Karpas-422 (cell line): ENCODE measurements at regions not wholly inside any gene's neighbourhood (a gene's known extent, or its start where the extent isn't known, plus 50 kb on each side); places are given as distances from the start of the nearest gene placed in this dataset.
A peak's percentile ranks its signal among the peaks of the same experiment; 100 is the strongest.
"Not testable (repeated sequence)": the region's sequence is repeated elsewhere in the genome, so short reads cannot be mapped to it uniquely, and the experiment has no call there.

Source experiments
- DNase-seq: peaks from one replicate; pipeline ENCODE4 v3.0.0-alpha.2; 2015
- H2AFZ ChIP-seq: fragments of 200-600 bp; sonication (generic); 2 replicates; pipeline ENCODE4 v1.6.1; 2014; ENCODE audit warnings: antibody characterized with exemption, low read length, mixed read lengths
- H3K27ac ChIP-seq: fragments of 200-600 bp; sonication (generic); 2 replicates; pipeline ENCODE4 v1.5.1; 2014; ENCODE audit warnings: mild to moderate bottlenecking, low read length, moderate library complexity
- H3K27me3 ChIP-seq: fragments of 200-600 bp; sonication (generic); 2 replicates; pipeline ENCODE4 v1.6.1; 2014; ENCODE audit warnings: low read length, mixed read lengths
- H3K36me3 ChIP-seq: fragments of 200-600 bp; sonication (generic); 2 replicates; pipeline ENCODE4 v1.6.1; 2014; ENCODE audit warnings: low read length, mixed read lengths; ENCODE audit not compliant: insufficient read depth
- H3K4me1 ChIP-seq: fragments of 200-600 bp; sonication (generic); 2 replicates; pipeline ENCODE4 v1.6.1; 2014; ENCODE audit warnings: mild to moderate bottlenecking, low read length, mixed read lengths
- H3K4me2 ChIP-seq: fragments of 200-600 bp; sonication (generic); 2 replicates; pipeline ENCODE4 v1.6.1; 2014; ENCODE audit warnings: low read length, low read depth, mild to moderate bottlenecking; ENCODE audit not compliant: poor library complexity, severe bottlenecking
- H3K4me3 ChIP-seq: fragments of 200-600 bp; sonication (generic); 2 replicates; pipeline ENCODE4 v1.5.1; 2014; ENCODE audit warnings: mild to moderate bottlenecking, antibody characterized with exemption, low read length, mixed read lengths
- H3K79me2 ChIP-seq: fragments of 200-600 bp; sonication (generic); 2 replicates; pipeline ENCODE4 v1.6.1; 2014; ENCODE audit warnings: mild to moderate bottlenecking, low read length, mixed read lengths
- H3K9ac ChIP-seq: fragments of 200-600 bp; sonication (generic); 2 replicates; pipeline ENCODE4 v1.6.0; 2014; ENCODE audit warnings: low read length
- H3K9me2 ChIP-seq: fragments of 200-600 bp; sonication (generic), shearing (Covaris generic); replicated peaks from 2 replicates; pipeline ENCODE4 v1.6.0; 2014; ENCODE audit warnings: mild to moderate bottlenecking, low read length, moderate library complexity; ENCODE audit not compliant: insufficient read depth
- H3K9me3 ChIP-seq: fragments of 300-700, 200-600 bp; sonication (generic); 2 replicates; pipeline ENCODE4 v1.6.1; 2014; ENCODE audit warnings: low read length, mixed read lengths
- H4K20me1 ChIP-seq: fragments of 200-600 bp; sonication (generic); 2 replicates; pipeline ENCODE4 v1.6.1; 2014; ENCODE audit warnings: mild to moderate bottlenecking, antibody characterized with exemption, low read length, low read depth; ENCODE audit not compliant: insufficient read depth

- Histone ChIP-seq H3K4me2 (no peak overlapping the region), H3K27ac (no peak overlapping the region), H3K9me3 (no peaks in the 10 kb centered on the region), H3K4me1 (no peaks in the 10 kb centered on the region), H3K36me3 (no peaks in the 10 kb centered on the region), H3K79me2 (no peaks in the 10 kb centered on the region), H2AFZ (no peak overlapping the region), H3K9me2 (no peaks in the 10 kb centered on the region), H3K27me3 (no peaks in the 10 kb centered on the region), H4K20me1 (no peaks in the 10 kb centered on the region), H3K4me3 (no peak overlapping the region), H3K9ac (no peak overlapping the region)
- DNase-seq, result no peak
Observed at GRCh38 chrX:37922928-37923327, 75.6 kb upstream of the DYNLT3 start.

- not testable (repeated sequence) for H3K27me3 ChIP-seq, DNase-seq, H3K79me2 ChIP-seq, H2AFZ ChIP-seq, H3K27ac ChIP-seq, H3K9me2 ChIP-seq, H3K4me2 ChIP-seq, H3K36me3 ChIP-seq, H3K4me3 ChIP-seq, H3K9ac ChIP-seq, H3K9me3 ChIP-seq, H3K4me1 ChIP-seq, H4K20me1 ChIP-seq
Observed at GRCh38 chrX:37925761-37926160, 78.4 kb upstream of the DYNLT3 start.

- Histone ChIP-seq H3K9ac (no peak overlapping the region), H3K9me2 (no peaks in the 10 kb centered on the region), H3K27me3 (no peaks in the 10 kb centered on the region), H3K9me3 (no peaks in the 10 kb centered on the region), H3K4me2 (no peak overlapping the region), H3K4me3 (no peak overlapping the region), H3K4me1 (no peaks in the 10 kb centered on the region), H2AFZ (no peak overlapping the region), H3K27ac (no peak overlapping the region), H3K79me2 (no peaks in the 10 kb centered on the region), H4K20me1 (no peaks in the 10 kb centered on the region), H3K36me3 (no peaks in the 10 kb centered on the region)
- peak; percentile 81 for DNase-seq
Observed at GRCh38 chrX:37926700-37927099, 79.3 kb upstream of the DYNLT3 start.

- Histone ChIP-seq H3K4me1 (no peaks in the 10 kb centered on the region), H3K4me2 (no peak overlapping the region), H3K9me2 (no peaks in the 10 kb centered on the region), H3K4me3 (no peak overlapping the region), H4K20me1 (no peaks in the 10 kb centered on the region), H3K36me3 (no peaks in the 10 kb centered on the region), H2AFZ (no peak overlapping the region), H3K9me3 (no peaks in the 10 kb centered on the region), H3K27me3 (no peaks in the 10 kb centered on the region), H3K27ac (no peak overlapping the region), H3K79me2 (no peaks in the 10 kb centered on the region), H3K9ac (no peak overlapping the region)
- DNase-seq, result peak; percentile 15
Observed at GRCh38 chrX:37942170-37942569, 64.2 kb upstream of the SYTL5 start.

- H4K20me1 ChIP-seq, result no peaks in the 10 kb centered on the region
- H2AFZ ChIP-seq, result no peak overlapping the region
- peak; percentile 27 for DNase-seq
- H3K9ac ChIP-seq, result no peak overlapping the region
- no peaks in the 10 kb centered on the region for H3K9me3 ChIP-seq
- H3K9me2 ChIP-seq, result no peaks in the 10 kb centered on the region
- H3K4me2 ChIP-seq, result no peak overlapping the region
- no peak overlapping the region for H3K4me3 ChIP-seq
- no peak overlapping the region for H3K27ac ChIP-seq
- H3K27me3 ChIP-seq, result no peaks in the 10 kb centered on the region
- H3K4me1 ChIP-seq, result no peaks in the 10 kb centered on the region
- H3K79me2 ChIP-seq, result no peaks in the 10 kb centered on the region
- no peaks in the 10 kb centered on the region for H3K36me3 ChIP-seq
Observed at GRCh38 chrX:37943554-37944344, 62.6 kb upstream of the SYTL5 start.

- Histone ChIP-seq H3K27ac (no peak overlapping the region), H3K9me3 (no peaks in the 10 kb centered on the region), H3K36me3 (no peaks in the 10 kb centered on the region), H3K4me2 (no peak overlapping the region), H3K9me2 (no peaks in the 10 kb centered on the region), H3K4me1 (no peaks in the 10 kb centered on the region), H3K27me3 (no peaks in the 10 kb centered on the region), H4K20me1 (no peaks in the 10 kb centered on the region), H2AFZ (no peak overlapping the region), H3K9ac (no peak overlapping the region), H3K4me3 (no peak overlapping the region), H3K79me2 (no peaks in the 10 kb centered on the region)
- no peak for DNase-seq
Observed at GRCh38 chrX:37946197-37946596, 60.2 kb upstream of the SYTL5 start.

GRCh38 chrX:37955273-37955672 is 51.1 kb upstream of the SYTL5 start:
- H3K27me3 ChIP-seq, result no peaks in the 10 kb centered on the region
- H3K4me3 ChIP-seq, result no peak overlapping the region
- H3K27ac ChIP-seq, result no peak overlapping the region
- H3K79me2 ChIP-seq, result no peaks in the 10 kb centered on the region
- H3K9me3 ChIP-seq, result no peaks in the 10 kb centered on the region
- no peak overlapping the region for H3K4me2 ChIP-seq
- H3K9me2 ChIP-seq, result no peaks in the 10 kb centered on the region
- no peaks in the 10 kb centered on the region for H4K20me1 ChIP-seq
- no peak overlapping the region for H2AFZ ChIP-seq
- H3K4me1 ChIP-seq, result no peaks in the 10 kb centered on the region
- no peaks in the 10 kb centered on the region for H3K36me3 ChIP-seq
- no peak for DNase-seq
- no peak overlapping the region for H3K9ac ChIP-seq

- H3K79me2 ChIP-seq, result no peaks in the 10 kb centered on the region
- no peak overlapping the region for H2AFZ ChIP-seq
- H3K9me3 ChIP-seq, result no peaks in the 10 kb centered on the region
- H3K4me2 ChIP-seq, result no peak overlapping the region
- no peaks in the 10 kb centered on the region for H3K27me3 ChIP-seq
- H3K9ac ChIP-seq, result no peak overlapping the region
- H3K9me2 ChIP-seq, result no peaks in the 10 kb centered on the region
- no peaks in the 10 kb centered on the region for H3K36me3 ChIP-seq
- H3K4me3 ChIP-seq, result no peak overlapping the region
- H3K4me1 ChIP-seq, result no peaks in the 10 kb centered on the region
- no peak overlapping the region for H3K27ac ChIP-seq
- DNase-seq, result no peak
- H4K20me1 ChIP-seq, result no peaks in the 10 kb centered on the region
Observed at GRCh38 chrX:37956223-37956622, 50.1 kb upstream of the SYTL5 start.
